SU-DHL-6 (cell line): ENCODE measurements at regions not wholly inside any gene's neighbourhood (a gene's known extent, or its start where the extent isn't known, plus 50 kb on each side); places are given as distances from the start of the nearest gene placed in this dataset.

Experiments
- H2AFZ ChIP-seq: fragments of 200-600 bp; sonication (generic); 2 replicates; pipeline ENCODE4 v1.6.1; 2014; ENCODE audit warnings: low read depth, mild to moderate bottlenecking, moderate library complexity, mixed read lengths, antibody characterized with exemption, low read length; ENCODE audit not compliant: severe bottlenecking
- H3F3A ChIP-seq: fragments of 200-600 bp; shearing (Covaris generic); 2 replicates; pipeline ENCODE4 v1.6.0; 2016; ENCODE audit warnings: antibody characterized with exemption, mild to moderate bottlenecking; ENCODE audit not compliant: insufficient read depth
- H3K27ac ChIP-seq: fragments of 200-600 bp; sonication (generic); 2 replicates; pipeline ENCODE4 v1.5.1; 2016; ENCODE audit warnings: low read depth, mild to moderate bottlenecking, low read length, moderate library complexity, mixed read lengths
- H3K27me3 ChIP-seq: fragments of 200-600 bp; sonication (generic), shearing (Covaris generic); 2 replicates; pipeline ENCODE4 v1.6.0; 2014; ENCODE audit warnings: mild to moderate bottlenecking, low read length
- H3K36me3 ChIP-seq: fragments of 200-600 bp; sonication (generic); 2 replicates; pipeline ENCODE4 v1.6.1; 2014; ENCODE audit warnings: mild to moderate bottlenecking, low read length, mixed read lengths
- H3K4me2 ChIP-seq: fragments of 300-600, 200-600 bp; shearing (Covaris generic), sonication (generic); 2 replicates; pipeline ENCODE4 v1.6.0; 2014; ENCODE audit warnings: low read length, low read depth, mild to moderate bottlenecking; ENCODE audit not compliant: poor library complexity, severe bottlenecking
- H3K4me3 ChIP-seq: fragments of 200-600 bp; sonication (generic); 2 replicates; pipeline ENCODE4 v1.5.1; 2014; ENCODE audit warnings: antibody characterized with exemption, low read length, mild to moderate bottlenecking, mixed read lengths; ENCODE audit not compliant: insufficient read depth, poor library complexity, severe bottlenecking
- H3K79me2 ChIP-seq: fragments of 200-600 bp; sonication (generic); 2 replicates; pipeline ENCODE4 v1.6.1; 2014; ENCODE audit warnings: mild to moderate bottlenecking, low read length, moderate library complexity; ENCODE audit not compliant: insufficient read depth
- H3K9ac ChIP-seq: fragments of 200-600 bp; sonication (generic); 2 replicates; pipeline ENCODE4 v1.7.0; 2014; ENCODE audit warnings: mild to moderate bottlenecking, low read length
- H3K9me2 ChIP-seq: fragments of 200-600 bp; sonication (generic); replicated peaks from 2 replicates; pipeline ENCODE4 v1.6.1; 2014; ENCODE audit warnings: low read length; ENCODE audit not compliant: insufficient read depth
- H3K9me3 ChIP-seq: fragments of 200-600 bp; sonication (generic); 2 replicates; pipeline ENCODE4 v1.6.1; 2014; ENCODE audit warnings: low read length, mixed read lengths; ENCODE audit not compliant: insufficient read depth
- H4K20me1 ChIP-seq: fragments of 200-600 bp; sonication (generic); 2 replicates; pipeline ENCODE4 v1.6.1; 2014; ENCODE audit warnings: low read depth, mild to moderate bottlenecking, antibody characterized with exemption, low read length, moderate library complexity, mixed read lengths
- EZH2phosphoT487 ChIP-seq: fragments of 200-600 bp; sonication (generic), shearing (Covaris generic); conservative IDR thresholded peaks from 2 replicates; pipeline ENCODE4 v1.6.1; 2018; ENCODE audit warnings: mild to moderate bottlenecking, antibody characterized with exemption, low read length, moderate library complexity, mixed read lengths
- TF ChIP-seq, protein P1 (sequence below): fragments of 200-600 bp; sonication (generic); IDR thresholded peaks from one replicate; pipeline ENCODE4 v1.5.1; 2017; ENCODE audit warnings: antibody characterized with exemption, mild to moderate bottlenecking, low read length, moderate library complexity; ENCODE audit not compliant: insufficient read depth, poor library complexity, severe bottlenecking

DNA sequence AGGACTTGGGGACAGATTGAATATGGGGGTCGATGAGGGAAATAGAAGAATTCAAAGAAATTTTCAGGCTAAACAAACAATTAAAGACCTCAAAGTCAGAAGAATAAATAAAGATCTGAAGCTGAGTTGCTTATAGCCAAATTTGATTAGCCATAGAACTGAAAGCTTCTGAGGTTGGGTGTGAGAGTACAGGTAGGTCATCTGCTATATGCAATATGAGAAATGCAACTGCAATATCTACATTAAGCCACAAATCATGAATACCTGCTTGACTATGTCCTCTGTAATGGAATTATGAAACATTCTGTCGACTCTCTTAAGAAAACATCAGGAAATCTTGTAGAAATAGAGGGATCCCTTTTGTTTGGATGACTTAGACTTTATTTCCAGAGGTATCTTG is 192.1 kb upstream of the PCDH15 start:
- Histone ChIP-seq H3K27ac (no peak overlapping the region), H3K27me3 (no peaks in the 10 kb centered on the region), H3F3A (no peaks in the 10 kb centered on the region), H3K9me2 (no peaks in the 10 kb centered on the region), H3K9ac (no peak overlapping the region), H2AFZ (no peak overlapping the region), H3K4me3 (no peak overlapping the region), H3K4me2 (no peak overlapping the region), H3K36me3 (no peaks in the 10 kb centered on the region), H4K20me1 (no peaks in the 10 kb centered on the region), H3K9me3 (no peaks in the 10 kb centered on the region), H3K79me2 (no peaks in the 10 kb centered on the region)
- no peak for TF ChIP-seq EZH2phosphoT487

- no peak overlapping the region for H3K27ac ChIP-seq
- no peaks in the 10 kb centered on the region for H4K20me1 ChIP-seq
These were observed 184.7 kb upstream of the PCDH15 start for GRCh38 chr10:54985732-54986131.

GRCh38 chr10:54983255-54983654 is 182.2 kb upstream of the PCDH15 start:
- Histone ChIP-seq H3K27me3 (no peaks in the 10 kb centered on the region), H4K20me1 (no peaks in the 10 kb centered on the region), H3K9ac (no peak overlapping the region), H3K27ac (no peak overlapping the region), H2AFZ (no peak overlapping the region), H3K9me3 (no peaks in the 10 kb centered on the region), H3K4me3 (no peak overlapping the region), H3F3A (no peaks in the 10 kb centered on the region), H3K79me2 (no peaks in the 10 kb centered on the region), H3K4me2 (no peak overlapping the region), H3K9me2 (no peaks in the 10 kb centered on the region), H3K36me3 (no peaks in the 10 kb centered on the region)
- TF ChIP-seq EZH2phosphoT487: no peak
- TF ChIP-seq, protein P1, sequence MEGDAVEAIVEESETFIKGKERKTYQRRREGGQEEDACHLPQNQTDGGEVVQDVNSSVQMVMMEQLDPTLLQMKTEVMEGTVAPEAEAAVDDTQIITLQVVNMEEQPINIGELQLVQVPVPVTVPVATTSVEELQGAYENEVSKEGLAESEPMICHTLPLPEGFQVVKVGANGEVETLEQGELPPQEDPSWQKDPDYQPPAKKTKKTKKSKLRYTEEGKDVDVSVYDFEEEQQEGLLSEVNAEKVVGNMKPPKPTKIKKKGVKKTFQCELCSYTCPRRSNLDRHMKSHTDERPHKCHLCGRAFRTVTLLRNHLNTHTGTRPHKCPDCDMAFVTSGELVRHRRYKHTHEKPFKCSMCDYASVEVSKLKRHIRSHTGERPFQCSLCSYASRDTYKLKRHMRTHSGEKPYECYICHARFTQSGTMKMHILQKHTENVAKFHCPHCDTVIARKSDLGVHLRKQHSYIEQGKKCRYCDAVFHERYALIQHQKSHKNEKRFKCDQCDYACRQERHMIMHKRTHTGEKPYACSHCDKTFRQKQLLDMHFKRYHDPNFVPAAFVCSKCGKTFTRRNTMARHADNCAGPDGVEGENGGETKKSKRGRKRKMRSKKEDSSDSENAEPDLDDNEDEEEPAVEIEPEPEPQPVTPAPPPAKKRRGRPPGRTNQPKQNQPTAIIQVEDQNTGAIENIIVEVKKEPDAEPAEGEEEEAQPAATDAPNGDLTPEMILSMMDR: no peak

More at GRCh38 chr10:54985732-54986131, 184.7 kb upstream of the PCDH15 start:
- Histone ChIP-seq H3K36me3 (no peaks in the 10 kb centered on the region), H3K4me2 (no peak overlapping the region), H3K9me2 (no peaks in the 10 kb centered on the region), H3K79me2 (no peaks in the 10 kb centered on the region), H2AFZ (no peak overlapping the region), H3K4me3 (no peak overlapping the region), H3K9me3 (no peaks in the 10 kb centered on the region), H3K9ac (no peak overlapping the region), H3K27me3 (no peaks in the 10 kb centered on the region), H3F3A (no peaks in the 10 kb centered on the region)
- no peak for TF ChIP-seq EZH2phosphoT487
- TF ChIP-seq, protein P1: peak; percentile 27

DNA sequence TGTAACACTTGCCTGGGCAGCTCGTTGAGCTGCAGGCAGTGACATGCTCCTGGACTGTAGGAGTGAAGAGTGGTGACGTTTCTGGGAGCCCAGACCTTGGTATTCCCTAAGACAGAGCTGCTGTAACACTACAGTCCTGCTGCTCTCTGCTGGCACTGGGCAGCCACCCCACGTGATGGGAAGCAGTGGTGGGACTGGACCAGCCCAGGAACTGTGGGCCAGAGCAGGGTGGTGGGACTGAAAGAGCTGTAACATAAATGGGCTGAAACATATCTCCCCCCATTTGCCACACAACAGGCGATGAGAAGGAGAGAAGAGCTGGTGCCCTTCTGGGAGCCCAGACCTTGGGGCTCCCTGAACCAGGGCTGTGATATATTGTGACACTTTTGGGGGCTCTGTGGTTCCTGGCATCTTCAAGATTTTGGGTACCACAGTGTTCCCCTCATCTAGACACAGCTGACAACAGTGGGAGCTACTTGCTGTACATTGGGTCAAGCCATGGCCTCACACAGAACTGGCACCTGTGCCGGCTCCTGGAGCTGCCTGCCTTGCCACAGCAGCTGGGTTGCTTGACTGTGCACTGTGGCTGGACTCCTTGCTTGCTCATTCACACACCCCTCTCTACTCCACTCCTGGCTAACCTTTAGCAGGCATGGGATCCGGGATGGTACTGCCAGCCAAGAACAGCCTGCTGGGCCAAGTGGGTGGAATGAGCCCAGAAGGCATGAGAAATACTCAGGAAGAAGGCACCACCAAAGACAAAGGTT is 161.3 kb upstream of the PCDH15 start:
- H3K27me3 ChIP-seq: no peaks in the 10 kb centered on the region
- H3K4me2 ChIP-seq: no peak overlapping the region
- H4K20me1 ChIP-seq: no peaks in the 10 kb centered on the region
- H3K36me3 ChIP-seq: no peaks in the 10 kb centered on the region
- no peak overlapping the region for H3K4me3 ChIP-seq
- no peaks in the 10 kb centered on the region for H3K9me3 ChIP-seq
- no peaks in the 10 kb centered on the region for H3K9me2 ChIP-seq
- TF ChIP-seq EZH2phosphoT487: no peak
- TF ChIP-seq, protein P1: no peak
- no peak overlapping the region for H3K9ac ChIP-seq
- H3K79me2 ChIP-seq: no peaks in the 10 kb centered on the region
- H2AFZ ChIP-seq: no peak overlapping the region
- no peak overlapping the region for H3K27ac ChIP-seq
- H3F3A ChIP-seq: no peaks in the 10 kb centered on the region
